Aorta (tissue), 5 donors: ENCODE measurements at regions not wholly inside any gene's neighbourhood (a gene's known extent, or its start where the extent isn't known, plus 50 kb on each side); places are given as distances from the start of the nearest gene placed in this dataset.

Experiments
- ATAC-seq: fragments of 200-7000 bp; cut with Tn5 transposase; one replicate; pipeline ENCODE4 v1.9.1; 2022; ENCODE audit warnings: moderate library complexity; ENCODE audit not compliant: low FRiP score
- DNase-seq, 2 donors: peaks; one replicate each; pipeline ENCODE4 v3.0.0-alpha.2; 2020
- H3K27ac ChIP-seq, 2 donors: one replicate each; pipeline ENCODE4 v1.5.1; 2013; ENCODE audit warnings: low read length in 2 of 2, mild to moderate bottlenecking in 2 of 2, moderate library complexity in 2 of 2, control low read depth in 1 of 2, inconsistent platforms in 1 of 2, low read depth in 1 of 2
- H3K27me3 ChIP-seq, 2 donors: one replicate each; pipeline ENCODE4 v1.6.1; 2013; ENCODE audit warnings: control low read depth in 1 of 2, low read length in 1 of 2, mild to moderate bottlenecking in 1 of 2, moderate library complexity in 1 of 2; ENCODE audit not compliant: insufficient read depth in 2 of 2, control insufficient read depth in 1 of 2
- H3K36me3 ChIP-seq, 2 donors: one replicate each; pipeline ENCODE4 v1.6.1; 2013; ENCODE audit warnings: control low read depth in 1 of 2, low read length in 1 of 2, mild to moderate bottlenecking in 1 of 2; ENCODE audit not compliant: insufficient read depth in 2 of 2, control insufficient read depth in 1 of 2
- H3K4me1 ChIP-seq, 2 donors: one replicate each; pipeline ENCODE4 v1.6.1; 2013; ENCODE audit warnings: low read length in 2 of 2, control low read depth in 1 of 2, mild to moderate bottlenecking in 1 of 2, moderate library complexity in 1 of 2; ENCODE audit not compliant: insufficient read depth in 2 of 2, control insufficient read depth in 1 of 2
- H3K4me3 ChIP-seq, 2 donors: one replicate each; pipeline ENCODE4 v1.5.1; 2013; ENCODE audit warnings: low read length in 2 of 2, control low read depth in 1 of 2, mild to moderate bottlenecking in 1 of 2
- H3K9me3 ChIP-seq: one replicate; pipeline ENCODE4 v1.6.1; 2013; ENCODE audit warnings: mild to moderate bottlenecking, low read length; ENCODE audit not compliant: control insufficient read depth
- WGBS, 2 donors: extraction: QIAGEN DNeasy Blood & Tissue Kit; methylation state at CpG; one replicate each; pipeline ENCODE4 v1.1.7; 2013; 5-methylcytosine and 5-hydroxymethylcytosine counted together
- intact Hi-C, 2 donors: fragments of 100-400 bp; cut with DNase I; formaldehyde crosslinking; loops; one replicate each; pipeline versions ENCODE4 v1.14.2 to v1.15.0; 2022
- donor health status: healthy with polysubstance abuse.
- donor health status: Bipolar disorder and iron deficiency.
- donor health status: DM: no; HTN: no; CAD: no.
- donor health status: DM: no; HTN: no; CAD: no.
- donor health status: DM: yes; HTN: yes; CAD: no.

GRCh38 chr4:180557950-180558349 lies 1685.3 kb upstream of the TENM3 start:
- DNase-seq (no peak), ATAC-seq (no peak)
- no peaks in the 10 kb centered on the region for H3K36me3 ChIP-seq
- H3K4me1 ChIP-seq = no peaks in the 10 kb centered on the region
- no peak overlapping the region for H3K4me3 ChIP-seq
- intact Hi-C loops = no loop called here
- no peaks in the 10 kb centered on the region for H3K9me3 ChIP-seq
- no peaks in the 10 kb centered on the region for H3K27me3 ChIP-seq
- H3K27ac ChIP-seq = no peak overlapping the region
- WGBS, 2 donors = 54 to 58% methylated on average over 4 of the region's 4 CpGs

- no peaks in the 10 kb centered on the region for H3K27me3 ChIP-seq
- H3K4me3 ChIP-seq = no peak overlapping the region
- ATAC-seq = no peak
- no peaks in the 10 kb centered on the region for H3K9me3 ChIP-seq
- H3K36me3 ChIP-seq = no peaks in the 10 kb centered on the region
- H3K27ac ChIP-seq = no peak overlapping the region
- DNase-seq = no peak
- no peaks in the 10 kb centered on the region for H3K4me1 ChIP-seq
- WGBS, 2 donors = 74 to 77% methylated on average over 7 of the region's 7 CpGs
- intact Hi-C loops = no loop called here
These were observed 1684.8 kb upstream of the TENM3 start for GRCh38 chr4:180558427-180558826.

- Histone ChIP-seq H3K36me3 (no peaks in the 10 kb centered on the region), H3K9me3 (peaks cover 1% of the 10 kb centered on the region), H3K27ac (no peak overlapping the region), H3K4me3 (no peak overlapping the region), H3K27me3 (no peaks in the 10 kb centered on the region), H3K4me1 (no peaks in the 10 kb centered on the region)
- intact Hi-C loops = no loop called here
- DNase-seq (no peak), ATAC-seq (no peak)
- 21 to 23% methylated on average over 2 of the region's 2 CpGs for WGBS, 2 donors
These were observed 1682.3 kb upstream of the TENM3 start for GRCh38 chr4:180560896-180561295.

- intact Hi-C loops = no loop called here
- no peaks in the 10 kb centered on the region for H3K4me1 ChIP-seq
- H3K27ac ChIP-seq = no peak overlapping the region
- H3K27me3 ChIP-seq = no peaks in the 10 kb centered on the region
- H3K9me3 ChIP-seq = peaks cover 1% of the 10 kb centered on the region
- no peak overlapping the region for H3K4me3 ChIP-seq
- ATAC-seq = no peak
- no peak for DNase-seq
- H3K36me3 ChIP-seq = no peaks in the 10 kb centered on the region
- 52 to 61% methylated on average over 3 of the region's 3 CpGs for WGBS, 2 donors
These were observed 1679.2 kb upstream of the TENM3 start for GRCh38 chr4:180564026-180564425.

GRCh38 chr4:180564448-180564847 lies 1678.8 kb upstream of the TENM3 start:
- ATAC-seq = no peak
- WGBS, 2 donors = 43 to 51% methylated on average over 5 of the region's 5 CpGs
- peaks cover 1% of the 10 kb centered on the region for H3K9me3 ChIP-seq
- no peak overlapping the region for H3K27ac ChIP-seq
- intact Hi-C loops = no loop called here
- DNase-seq = no peak
- H3K4me1 ChIP-seq = no peaks in the 10 kb centered on the region
- no peaks in the 10 kb centered on the region for H3K27me3 ChIP-seq
- H3K4me3 ChIP-seq = no peak overlapping the region
- no peaks in the 10 kb centered on the region for H3K36me3 ChIP-seq

GRCh38 chr4:180565856-180566431 lies 1677.3 kb upstream of the TENM3 start:
- Histone ChIP-seq H3K4me3 (no peak overlapping the region), H3K4me1 (no peaks in the 10 kb centered on the region), H3K9me3 (peaks cover 1% of the 10 kb centered on the region), H3K27ac (no peak overlapping the region), H3K27me3 (no peaks in the 10 kb centered on the region), H3K36me3 (no peaks in the 10 kb centered on the region)
- DNase-seq (no peak), ATAC-seq (no peak)
- 56 to 66% methylated on average over 2 of the region's 2 CpGs for WGBS, 2 donors
- intact Hi-C loops = no loop called here

GRCh38 chr4:180566492-180566891 lies 1676.7 kb upstream of the TENM3 start:
- no peaks in the 10 kb centered on the region for H3K4me1 ChIP-seq
- no peaks in the 10 kb centered on the region for H3K36me3 ChIP-seq
- no peak overlapping the region for H3K27ac ChIP-seq
- H3K4me3 ChIP-seq = no peak overlapping the region
- ATAC-seq (peak; percentile 53), DNase-seq (no peak)
- intact Hi-C loops = no loop called here
- H3K27me3 ChIP-seq = no peaks in the 10 kb centered on the region
- 70 to 86% methylated on average over 2 of the region's 2 CpGs for WGBS, 2 donors
- H3K9me3 ChIP-seq = peaks cover 1% of the 10 kb centered on the region

GRCh38 chr4:180567080-180567479 lies 1676.1 kb upstream of the TENM3 start:
- no peaks in the 10 kb centered on the region for H3K36me3 ChIP-seq
- ATAC-seq (no peak), DNase-seq (no peak)
- 92 to 95% methylated on average over 7 of the region's 7 CpGs for WGBS, 2 donors
- no peaks in the 10 kb centered on the region for H3K4me1 ChIP-seq
- H3K9me3 ChIP-seq = peaks cover 1% of the 10 kb centered on the region
- H3K4me3 ChIP-seq = no peak overlapping the region
- intact Hi-C loops = no loop called here
- H3K27ac ChIP-seq = no peak overlapping the region
- H3K27me3 ChIP-seq = no peaks in the 10 kb centered on the region

GRCh38 chr4:180571516-180572055 lies 1671.6 kb upstream of the TENM3 start:
- 63 to 69% methylated on average over 7 of the region's 7 CpGs for WGBS, 2 donors

More at GRCh38 chr4:180571516-180572055, 1671.6 kb upstream of the TENM3 start:
- no peak for ATAC-seq
- no peak overlapping the region for H3K27ac ChIP-seq
- no peaks in the 10 kb centered on the region for H3K9me3 ChIP-seq
- H3K27me3 ChIP-seq = no peaks in the 10 kb centered on the region
- intact Hi-C loops = no loop called here
- no peaks in the 10 kb centered on the region for H3K4me1 ChIP-seq
- H3K36me3 ChIP-seq = no peaks in the 10 kb centered on the region
- H3K4me3 ChIP-seq = no peak overlapping the region
- no peak for DNase-seq
